Cerebellar nuclear complex (tissue), 1 donor: ENCODE measurements at regions not wholly inside any gene's neighbourhood (a gene's known extent, or its start where the extent isn't known, plus 50 kb on each side); places are given as distances from the start of the nearest gene placed in this dataset.
"Not testable (repeated sequence)": the region's sequence is repeated elsewhere in the genome, so short reads cannot be mapped to it uniquely, and the experiment has no call there.

Experiments
- DNase-seq, 2 experiments: peaks; one replicate each; lab custom pipeline; 2025; lab: John Stamatoyannopoulos, UW

DNA sequence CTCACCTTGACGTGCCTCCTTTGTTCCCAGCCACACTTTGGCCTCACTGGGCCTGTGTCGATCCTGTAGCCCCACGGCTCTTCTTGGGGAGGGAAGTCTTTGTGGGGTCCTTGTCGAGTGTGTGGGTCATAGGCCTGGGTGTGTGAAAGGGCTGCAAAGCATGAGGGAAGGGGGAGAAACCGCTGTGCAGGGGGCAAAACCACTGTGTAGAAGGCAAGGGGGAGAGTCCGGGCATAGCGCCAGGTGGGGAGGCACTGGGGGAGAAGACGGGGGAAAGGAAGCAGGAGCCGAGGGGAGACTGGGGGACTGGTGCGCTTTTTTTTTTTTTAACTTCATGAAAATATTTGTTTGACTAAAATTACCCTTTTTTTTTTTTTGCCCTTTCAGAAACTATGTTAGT, 65.1 kb upstream of the RASD2 start:
- no peak for DNase-seq

DNA sequence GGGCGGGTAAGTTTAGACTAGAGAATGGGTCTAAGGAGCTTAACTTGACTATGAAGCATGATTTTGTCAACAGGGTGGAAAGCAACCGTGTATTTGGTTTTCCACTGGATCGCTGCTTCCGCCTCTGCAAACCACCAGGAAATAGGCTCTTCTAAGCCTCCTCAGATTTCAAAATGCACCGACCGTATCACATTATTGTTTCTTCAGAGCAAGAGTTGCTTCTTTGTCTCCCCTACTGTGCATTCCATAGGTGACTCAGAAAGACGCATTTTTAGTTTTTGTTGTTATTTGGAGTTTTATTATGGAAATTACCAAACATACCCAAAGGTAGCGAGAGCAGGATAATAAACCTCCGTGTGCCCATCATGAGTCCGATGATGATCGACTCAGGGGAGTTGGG, 64.3 kb upstream of the RASD2 start:
- no peak for DNase-seq

DNA sequence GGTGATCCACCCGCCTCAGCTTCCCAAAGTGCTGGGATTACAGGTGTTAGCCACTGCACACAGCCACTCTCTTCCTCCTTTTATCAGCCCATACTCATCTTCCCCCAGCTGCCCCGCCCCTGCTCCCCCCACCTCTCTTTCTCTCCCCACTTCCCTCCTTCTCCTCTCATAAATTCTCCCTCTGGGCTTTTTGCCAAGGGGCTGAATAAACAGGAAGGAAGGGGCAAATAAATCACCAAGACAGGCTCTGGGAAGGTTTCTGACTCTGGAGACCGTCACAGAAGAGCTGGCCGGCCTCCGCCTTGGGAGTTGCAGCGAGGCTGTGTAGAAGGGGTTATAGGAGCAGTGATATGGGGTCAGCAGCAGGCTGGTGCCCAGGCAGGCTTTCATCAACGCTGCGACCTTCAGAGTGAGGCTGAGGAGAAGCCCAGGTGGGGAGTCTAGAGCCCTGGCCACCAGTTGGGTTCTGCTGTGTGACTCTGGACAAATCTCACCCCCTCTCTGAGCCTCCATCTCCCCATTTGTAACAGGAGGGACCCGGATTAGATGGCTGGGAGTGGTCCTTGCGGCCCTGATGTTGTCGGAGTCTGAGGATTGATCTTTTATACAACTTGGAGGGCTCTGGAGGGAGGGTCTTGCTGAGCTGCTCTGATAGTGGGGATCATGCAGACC, 62.6 kb upstream of the RASD2 start:
- DNase-seq = no peak

DNA sequence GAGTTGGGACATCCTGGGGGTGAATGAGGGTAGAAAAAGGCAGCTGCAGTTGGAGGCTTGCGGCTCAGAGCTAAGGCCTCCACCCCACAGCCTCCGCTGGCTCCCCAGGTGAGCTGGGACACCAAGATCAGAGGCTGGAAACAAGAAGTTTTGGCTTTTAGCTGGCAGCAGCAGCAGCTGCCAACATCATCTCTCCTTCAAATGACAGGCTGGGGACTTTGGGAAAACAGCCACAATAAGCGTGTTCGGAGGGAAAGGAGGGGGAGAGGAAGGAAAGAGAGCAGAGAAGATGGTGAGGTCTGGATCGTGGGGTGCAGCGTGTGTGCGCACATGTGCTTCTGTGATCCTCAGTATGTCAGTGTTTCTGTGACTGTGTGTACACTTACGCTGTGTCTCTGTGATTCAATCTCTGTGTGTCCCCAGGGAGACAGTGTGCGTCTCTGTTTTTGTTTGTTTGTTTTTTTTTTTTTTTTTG, 62.0 kb upstream of the RASD2 start:
- no peak for DNase-seq

DNA sequence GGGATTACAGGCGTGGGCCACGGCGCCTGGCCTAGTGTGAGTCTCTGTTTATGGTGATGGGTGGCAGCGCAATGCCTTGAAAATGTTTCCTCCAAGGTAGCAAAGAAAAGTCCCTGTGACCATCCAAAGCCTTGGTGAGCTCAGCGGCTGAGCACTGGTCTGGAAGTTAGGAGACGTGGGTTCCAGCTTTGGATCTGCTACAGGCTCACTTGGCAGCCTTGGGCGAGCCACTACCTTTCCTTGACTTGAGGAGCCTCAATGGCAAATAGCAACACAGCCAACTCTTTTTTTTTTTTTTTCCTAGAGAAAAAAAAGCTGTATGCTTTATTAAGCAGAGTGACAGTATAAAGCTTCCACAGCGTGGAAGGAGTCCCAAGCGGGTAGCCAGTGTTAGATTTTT, 61.3 kb upstream of the RASD2 start:
- DNase-seq = no peak

DNA sequence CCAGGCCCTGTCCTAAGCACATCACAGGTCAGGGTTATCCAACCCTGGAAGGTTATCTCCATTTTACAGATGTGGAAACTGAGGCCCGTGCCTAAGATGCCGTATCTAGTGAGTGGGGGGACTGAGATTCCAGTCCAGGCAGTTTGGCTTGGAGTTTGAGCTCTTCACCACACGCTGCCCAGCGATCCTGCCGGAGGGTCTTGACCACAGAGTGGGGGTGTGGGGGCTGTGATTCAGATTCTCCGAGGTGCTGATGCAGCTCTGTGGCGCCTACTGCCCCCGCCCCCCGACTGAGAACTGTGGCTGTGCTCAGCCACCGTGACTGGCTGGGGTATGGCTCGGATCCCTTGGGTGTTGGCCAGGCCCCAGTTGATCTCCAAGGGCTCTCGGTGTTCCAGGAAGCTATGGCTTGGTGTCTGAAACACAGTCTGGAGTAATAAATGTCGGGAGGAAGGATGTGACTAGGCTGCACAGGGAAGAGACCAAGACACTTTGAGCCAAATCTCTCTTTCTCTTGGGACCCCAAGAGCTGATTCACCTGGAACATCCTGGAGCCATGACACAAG, 60.6 kb upstream of the RASD2 start:
- DNase-seq = no peak

DNA sequence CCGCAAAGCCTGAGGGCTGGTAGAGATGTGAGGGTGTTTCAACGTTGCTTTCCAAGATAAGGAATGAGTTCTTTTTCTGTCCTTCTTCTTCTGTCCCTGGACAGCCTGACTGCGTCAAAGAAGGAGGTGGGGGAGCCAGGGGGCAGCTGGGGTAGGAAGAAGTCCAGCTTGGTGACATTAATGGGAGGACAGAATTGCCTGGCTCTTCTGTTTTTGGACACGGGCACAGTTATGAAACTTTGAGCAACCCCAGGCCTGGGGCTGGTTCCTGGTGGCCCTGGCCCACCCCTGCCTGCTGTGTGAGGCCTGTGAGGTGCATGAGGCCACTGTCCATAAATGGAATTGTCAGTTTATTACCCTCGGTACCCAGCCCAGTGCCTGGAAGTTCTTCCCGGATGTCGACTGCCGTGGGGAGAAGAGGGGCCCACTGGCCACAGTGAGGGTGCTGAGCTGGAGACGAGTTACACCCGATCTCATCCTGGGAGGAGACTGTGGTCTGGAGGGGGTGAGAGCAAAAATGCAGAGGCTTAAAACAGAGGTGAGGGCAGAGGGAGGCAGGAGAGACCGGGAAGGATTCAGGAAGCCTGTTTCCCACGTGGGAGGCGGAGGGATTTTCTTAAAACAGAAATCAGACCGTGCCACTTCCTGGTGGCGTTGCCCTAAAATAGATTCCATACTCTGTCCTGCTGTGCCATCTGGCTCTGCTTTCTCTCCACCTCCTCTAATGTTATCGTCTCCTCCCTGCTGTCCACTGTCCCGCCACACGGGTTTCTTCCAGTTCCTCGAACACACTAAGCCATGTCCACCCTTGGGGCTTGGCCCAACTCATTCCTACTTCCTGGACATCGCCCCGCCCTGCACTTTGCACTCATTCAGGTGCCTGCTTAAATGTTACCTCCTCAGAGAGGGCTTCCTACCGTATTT, 59.7 kb upstream of the RASD2 start:
- DNase-seq = peak in 1 of 2 experiments; percentile 21

DNA sequence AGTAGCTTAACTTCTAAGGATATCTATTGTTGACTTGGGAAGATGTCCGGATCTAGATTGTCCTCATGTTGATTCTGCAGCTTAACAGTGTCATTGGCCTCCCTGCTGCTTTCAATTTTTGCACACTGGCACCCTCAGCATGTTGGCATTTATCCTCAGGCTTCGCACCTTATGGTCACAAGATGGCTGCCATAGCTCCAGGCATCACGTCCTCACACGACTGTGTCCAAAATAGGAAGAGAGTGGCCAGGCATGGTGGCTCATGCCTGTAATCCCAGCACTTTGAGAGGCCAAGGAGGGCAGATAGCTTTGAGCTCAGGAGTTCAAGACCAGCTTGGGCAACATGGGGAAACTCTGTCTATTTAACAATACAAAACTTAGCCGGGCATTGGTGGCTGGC, 58.3 kb upstream of the RASD2 start:
- no peak for DNase-seq

DNA sequence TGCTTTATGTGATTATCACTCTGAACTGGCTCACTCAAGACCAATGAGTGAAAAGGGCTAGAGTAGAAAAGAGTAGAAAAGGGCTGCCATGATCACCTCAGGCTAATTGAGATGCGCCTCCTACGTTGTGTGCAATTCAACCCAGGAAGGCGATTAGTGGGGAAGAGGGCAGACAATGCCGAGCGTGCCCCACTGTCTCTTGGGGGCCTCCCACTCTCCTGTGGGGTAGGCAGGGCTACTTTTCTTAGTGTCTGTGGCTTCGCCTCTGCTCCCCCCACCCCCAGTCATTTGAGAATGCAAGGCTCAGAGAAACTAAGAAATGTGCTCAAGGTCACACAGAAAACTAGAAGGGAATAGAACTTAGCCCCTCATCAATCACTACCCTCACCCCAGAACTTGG, 57.7 kb upstream of the RASD2 start:
- no peak for DNase-seq

DNA sequence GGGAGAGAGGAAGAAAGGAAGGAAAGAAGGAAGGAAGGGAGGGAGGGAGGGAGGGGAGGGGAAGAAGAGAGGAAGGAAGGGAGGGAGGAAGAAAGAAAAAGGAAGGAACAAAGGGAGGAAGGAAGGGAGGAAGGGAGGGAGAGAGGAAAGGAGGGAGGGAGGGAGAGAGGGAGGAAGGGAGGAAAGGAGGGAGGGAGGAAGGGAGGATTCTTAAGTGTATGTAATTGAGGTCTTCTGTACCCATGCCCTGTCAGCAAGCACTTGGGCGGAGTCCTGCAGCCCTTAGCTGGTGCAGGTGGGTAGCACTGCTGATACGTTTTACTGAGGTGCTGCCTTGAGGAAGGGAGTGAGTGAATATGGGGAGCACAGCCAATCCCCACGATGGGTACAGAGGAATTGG, 56.9 kb upstream of the RASD2 start:
- no peak for DNase-seq

DNA sequence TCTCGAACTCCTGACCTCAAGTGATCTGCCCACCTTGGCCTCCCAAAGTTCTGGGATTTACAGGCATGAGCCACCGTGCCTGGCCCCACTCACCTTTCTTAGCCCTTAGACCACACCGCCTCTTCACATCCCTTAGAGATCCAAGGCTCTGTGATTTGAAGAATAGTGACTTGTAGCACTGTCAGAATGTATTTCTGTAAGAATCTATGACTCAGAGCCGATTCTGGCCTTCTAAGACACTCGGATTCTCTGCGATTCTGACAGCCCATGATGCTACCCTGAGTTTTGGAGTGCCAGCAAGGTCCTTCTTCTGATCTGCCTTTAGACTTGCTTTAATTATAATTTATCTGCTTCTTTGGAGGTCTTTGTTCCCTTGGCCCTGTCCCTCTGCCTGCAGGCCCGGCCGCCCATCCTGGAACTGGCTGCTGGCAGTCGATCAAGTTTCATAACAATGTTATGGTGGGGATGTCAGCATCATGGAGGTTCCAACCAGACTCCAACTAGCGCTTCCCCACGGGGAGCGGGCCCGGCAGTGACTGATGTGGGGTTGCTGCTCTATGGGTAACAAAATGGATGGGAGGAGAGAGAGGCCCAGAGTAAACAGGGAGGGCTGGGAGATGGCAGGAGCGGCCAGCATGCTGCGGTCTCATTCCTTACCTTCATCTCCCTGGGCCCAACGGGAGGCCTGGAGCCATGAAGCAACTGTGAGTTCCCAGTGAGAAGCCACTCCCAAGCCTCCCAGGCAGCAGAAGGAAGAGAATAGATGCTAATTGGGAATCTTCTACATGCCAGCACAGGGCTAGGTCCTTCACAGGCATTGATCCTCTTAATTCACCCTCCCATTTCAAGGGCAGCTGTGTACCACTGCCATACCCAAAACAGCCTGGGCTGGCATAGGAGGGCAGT, 55.7 kb upstream of the RASD2 start:
- no peak for DNase-seq

DNA sequence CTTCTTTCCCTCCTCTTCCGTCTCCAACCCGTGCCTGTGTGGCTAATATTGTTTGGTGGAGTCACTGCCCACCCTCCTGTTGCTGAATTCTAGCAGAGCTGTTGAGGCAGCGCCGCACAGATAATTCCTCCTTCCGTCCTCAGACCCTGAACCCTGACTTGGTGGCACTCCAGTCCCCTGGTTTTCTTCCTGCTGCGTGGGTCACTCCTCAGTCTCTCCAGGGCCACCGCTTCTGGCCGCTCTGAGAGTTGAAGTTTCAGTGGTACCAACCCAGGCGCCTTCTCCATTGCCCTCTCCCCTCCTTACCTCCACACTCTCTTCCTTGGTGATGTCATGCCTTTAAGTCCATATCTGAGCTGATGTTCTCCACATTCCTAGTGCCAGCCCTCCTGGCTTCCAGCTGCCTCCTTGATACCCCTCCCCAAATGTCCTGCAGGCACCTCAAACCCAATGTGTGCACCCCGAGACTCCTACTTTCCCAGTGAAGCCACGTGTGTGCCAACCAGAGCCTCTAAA, 54.5 kb upstream of the RASD2 start:
- DNase-seq = no peak

DNA sequence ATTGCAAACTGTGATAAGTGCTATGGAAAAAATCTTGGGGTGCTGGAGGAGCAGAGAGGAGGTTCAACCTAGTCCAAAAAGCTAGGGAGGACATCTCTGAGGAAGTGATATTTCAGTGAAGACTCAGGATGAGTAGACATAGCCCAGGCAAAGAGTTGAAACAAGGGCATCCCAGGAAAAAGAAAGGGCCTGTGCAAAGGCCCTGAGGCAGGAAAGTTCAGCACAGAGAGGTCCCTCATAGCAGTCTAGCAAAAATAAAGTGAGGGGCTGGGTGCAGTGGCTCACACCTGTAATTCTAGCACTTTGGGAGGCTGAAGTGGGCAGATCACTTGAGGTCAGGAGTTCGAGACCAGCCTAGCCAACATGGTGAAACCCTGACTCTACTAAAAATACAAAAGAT, 53.0 kb upstream of the RASD2 start:
- not testable (repeated sequence) for DNase-seq

DNA sequence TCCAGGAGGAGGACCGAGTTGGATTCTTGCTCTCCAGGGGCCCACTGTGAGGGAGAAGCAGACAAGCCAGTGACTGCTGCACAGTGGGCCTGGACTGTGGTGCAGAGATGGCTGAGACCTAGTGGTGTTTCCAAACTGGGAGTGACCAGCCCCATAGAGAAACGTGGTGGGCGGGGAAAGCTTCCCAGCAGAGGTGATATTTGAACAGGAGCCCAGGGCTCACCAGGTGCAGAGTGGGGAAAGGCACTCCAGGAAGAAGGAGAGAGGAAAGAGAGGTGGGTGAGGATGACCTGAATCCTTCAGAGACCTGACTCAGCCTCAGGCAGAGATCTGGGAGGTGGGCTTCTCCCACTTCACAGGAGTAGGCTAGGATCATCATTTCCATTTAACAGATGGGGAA, 52.1 kb upstream of the RASD2 start:
- no peak for DNase-seq

DNA sequence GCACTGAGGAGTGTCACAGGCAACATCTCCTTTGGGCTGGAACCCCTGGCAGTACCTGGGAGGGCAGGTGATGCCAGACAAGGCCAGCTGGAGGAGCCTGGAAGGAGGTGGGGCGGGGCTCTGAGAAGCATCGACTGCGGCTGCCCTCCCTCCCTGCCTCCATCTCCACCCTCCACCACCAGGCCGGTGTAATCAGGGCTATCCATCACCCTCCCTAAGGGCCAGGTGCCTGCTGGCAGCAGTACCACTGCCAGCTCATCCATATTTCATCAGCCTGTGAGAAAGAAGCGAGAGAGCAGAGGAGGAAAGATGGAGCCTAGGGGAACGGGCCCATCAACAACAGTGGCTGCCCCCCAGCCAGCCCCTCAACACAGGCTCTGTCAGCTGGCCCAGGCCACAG, 51.4 kb upstream of the RASD2 start:
- no peak for DNase-seq
